ENCODE measurements at regions not wholly inside any gene's neighbourhood (a gene's known extent, or its start where the extent isn't known, plus 50 kb on each side); places are given as distances from the start of the nearest gene placed in this dataset.

DNA sequence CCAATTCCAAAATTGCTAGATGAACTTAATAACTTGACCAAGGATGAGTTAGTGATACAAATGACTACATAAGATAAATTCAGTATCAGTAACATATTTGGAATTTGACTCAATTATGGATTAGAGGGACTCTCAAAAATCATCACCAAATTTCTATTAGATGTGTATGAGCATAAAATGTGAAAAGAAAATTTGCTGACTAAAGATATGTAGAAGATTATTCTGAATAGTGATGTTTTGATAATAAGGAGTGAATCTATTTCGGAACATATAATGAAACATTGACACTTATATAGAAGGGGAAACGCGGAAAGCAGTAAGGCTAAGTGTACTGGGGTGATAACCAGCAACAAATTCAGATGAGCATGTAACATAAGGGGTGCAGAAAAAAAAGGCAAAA lies 177.3 kb downstream of the DERA start:
- Histone ChIP-seq H3K79me2 (ENCODE audit: control insufficient read depth, insufficient read depth, low read length, poor library complexity) (no peaks in the 10 kb centered on the region), H3K14ac (ENCODE audit: low read length) (no peak overlapping the region), H2AFZ (ENCODE audit: insufficient read depth, low read length, poor library complexity) (no peak overlapping the region), H3K36me3 (ENCODE audit: control insufficient read depth in 1 of 2, insufficient read depth in 2 of 2, low read length in 2 of 2) (no peaks in the 10 kb centered on the region), H3K9me3 (ENCODE audit: insufficient read depth, low read depth, low read length) (peaks cover 5% of the 10 kb centered on the region), H3K4me2 (ENCODE audit: low read length) (no peak overlapping the region), H3K9ac (ENCODE audit: low read length) (no peak overlapping the region), H2BK12ac (ENCODE audit: low read length) (no peak overlapping the region), H3K4me3 (ENCODE audit: low read depth, low read length) (no peak overlapping the region), H4K91ac (ENCODE audit: low read depth, low read length) (no peak overlapping the region), H2BK5ac (ENCODE audit: low read depth, low read length, poor library complexity) (no peak overlapping the region), H4K8ac (ENCODE audit: low read depth, low read length) (no peak overlapping the region), H3K27me3 (ENCODE audit: insufficient read depth, low read length) (no peaks in the 10 kb centered on the region), H2AK5ac (ENCODE audit: low read length) (no peak overlapping the region), H2BK120ac (ENCODE audit: insufficient read depth, low read length, poor library complexity) (no peak overlapping the region), H3K23ac (ENCODE audit: low read length) (no peak overlapping the region), H3K79me1 (ENCODE audit: low read length) (no peaks in the 10 kb centered on the region), H3K4ac (ENCODE audit: low read depth, low read length) (no peak overlapping the region), H3K27ac (ENCODE audit: low read depth, low read length) (no peak overlapping the region), H4K12ac (ENCODE audit: low read depth, low read length) (no peak overlapping the region), H3K4me1 (ENCODE audit: control insufficient read depth in 1 of 2, insufficient read depth in 2 of 2, low read length in 2 of 2) (no peaks in the 10 kb centered on the region), H3K18ac (ENCODE audit: low read length) (no peak overlapping the region)
- WGBS (ENCODE audit: extremely low coverage, insufficient coverage, insufficient read length), result no CpG with 5 or more reads among the region's 3 CpGs
- no peak for DNase-seq
